PC-9 (cell line): ENCODE measurements at regions not wholly inside any gene's neighbourhood (a gene's known extent, or its start where the extent isn't known, plus 50 kb on each side); places are given as distances from the start of the nearest gene placed in this dataset.

Experiments used
- CTCF ChIP-seq: fragments of 200-600 bp; sonication (generic); conservative IDR thresholded peaks from 2 replicates; pipeline ENCODE4 v1.6.1; 2017; ENCODE audit warnings: mixed run types, antibody characterized with exemption, mild to moderate bottlenecking, moderate library complexity
- EZH2 ChIP-seq: fragments of 200-600 bp; sonication (generic); IDR thresholded peaks from 2 replicates; pipeline ENCODE4 v1.8.0; 2017; ENCODE audit warnings: antibody characterized with exemption, low read depth

GRCh38 chr4:151833174-151833573, 72.4 kb upstream of the GATB start:
- TF ChIP-seq CTCF (no peak), EZH2 (no peak)
